ENCODE measurements at regions not wholly inside any gene's neighbourhood (a gene's known extent, or its start where the extent isn't known, plus 50 kb on each side); places are given as distances from the start of the nearest gene placed in this dataset.

DNA sequence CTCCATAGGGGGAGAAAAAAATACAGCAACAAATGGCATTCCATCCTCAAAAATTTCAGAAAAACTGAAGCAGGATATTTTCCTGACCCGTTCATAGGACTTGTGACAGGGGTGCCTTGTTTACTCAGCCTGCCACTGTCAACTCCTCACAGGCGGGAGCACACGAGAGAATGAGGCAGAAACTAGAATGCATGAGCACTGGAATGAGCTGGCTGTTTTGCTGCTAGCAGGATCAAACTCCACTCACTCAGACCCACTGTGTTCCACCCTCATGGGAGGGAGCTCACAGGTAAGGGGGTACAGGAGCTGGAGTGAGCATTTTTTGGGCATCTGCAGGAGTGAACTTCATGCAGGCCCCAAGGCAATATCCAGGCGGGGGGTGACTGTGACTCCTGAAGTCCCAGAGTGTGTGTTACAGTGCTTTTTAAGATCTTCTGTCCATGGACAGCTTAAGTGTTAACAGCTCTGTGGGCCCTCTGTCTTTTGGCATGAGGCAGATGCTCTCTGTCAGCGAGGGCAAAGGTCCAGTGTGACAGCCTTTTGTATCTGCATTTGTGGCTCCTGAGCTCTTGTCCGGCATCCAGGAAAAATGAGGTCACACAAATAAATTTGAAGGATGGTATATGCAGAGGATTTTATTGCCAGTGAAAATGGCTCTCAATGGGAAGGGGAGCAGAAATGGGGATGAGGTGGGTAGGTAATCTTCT is 905.7 kb upstream of the TENM4 start:
- TF ChIP-seq REST (IDR thresholded peaks at IDR 0.05; ENCODE audit: insufficient replicate concordance, low read depth), result no peak
- no peak for TF ChIP-seq GABPA (IDR thresholded peaks at IDR 0.05; ENCODE audit: low read depth)
- no peak for TF ChIP-seq CTCF (IDR thresholded peaks at IDR 0.05; ENCODE audit: insufficient read depth, low read length)
- no peak for TF ChIP-seq POLR2AphosphoS5 (IDR thresholded peaks at IDR 0.05; ENCODE audit: low read depth)
- TF ChIP-seq SPI1 (IDR thresholded peaks at IDR 0.05; ENCODE audit: borderline replicate concordance, low read depth), result no peak
- no peak for DNase-seq (ENCODE audit: low read depth in 1 of 2, low spot score in 1 of 2)
- Histone ChIP-seq H3K27ac (replicated peaks) (no peak overlapping the region), H3K4me3 (replicated peaks; ENCODE audit: insufficient read depth, low read length) (no peak overlapping the region), H3K27me3 (ENCODE audit: insufficient read depth, poor library complexity, severe bottlenecking) (no peaks in the 10 kb centered on the region)

DNA sequence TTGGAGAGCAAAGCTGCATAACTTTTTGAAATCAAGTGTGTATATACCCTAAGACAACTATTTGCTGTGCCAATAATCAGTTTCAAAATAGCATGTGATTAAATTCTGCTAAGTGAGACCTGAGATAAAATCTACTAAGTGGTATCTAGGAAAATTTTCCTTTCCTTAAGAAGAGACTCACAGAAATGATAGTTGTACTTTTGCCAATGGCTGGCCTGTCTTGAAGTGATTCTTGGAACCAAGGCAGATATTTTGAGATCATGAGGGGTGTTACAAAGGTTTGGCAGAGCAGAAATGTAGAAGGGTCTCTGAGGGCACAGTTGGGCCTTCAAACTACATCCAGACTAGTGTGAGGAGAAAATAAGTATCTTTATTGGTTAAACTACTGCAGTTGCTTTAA is 902.6 kb upstream of the TENM4 start:
- Histone ChIP-seq H3K27ac (replicated peaks) (no peak overlapping the region), H3K4me3 (replicated peaks; ENCODE audit: insufficient read depth, low read length) (no peak overlapping the region), H3K27me3 (ENCODE audit: insufficient read depth, poor library complexity, severe bottlenecking) (no peaks in the 10 kb centered on the region)
- DNase-seq (ENCODE audit: low read depth in 1 of 2, low spot score in 1 of 2), result no peak
- TF ChIP-seq POLR2AphosphoS5 (IDR thresholded peaks at IDR 0.05; ENCODE audit: low read depth) (no peak), GABPA (IDR thresholded peaks at IDR 0.05; ENCODE audit: low read depth) (no peak), REST (IDR thresholded peaks at IDR 0.05; ENCODE audit: insufficient replicate concordance, low read depth) (no peak), SPI1 (IDR thresholded peaks at IDR 0.05; ENCODE audit: borderline replicate concordance, low read depth) (no peak), CTCF (IDR thresholded peaks at IDR 0.05; ENCODE audit: insufficient read depth, low read length) (no peak)

- TF ChIP-seq CTCF (IDR thresholded peaks at IDR 0.05; ENCODE audit: insufficient read depth, low read length) (no peak), GABPA (IDR thresholded peaks at IDR 0.05; ENCODE audit: low read depth) (no peak), POLR2AphosphoS5 (IDR thresholded peaks at IDR 0.05; ENCODE audit: low read depth) (no peak)
- no peak for DNase-seq (ENCODE audit: low read depth in 1 of 2, low spot score in 1 of 2)
- Histone ChIP-seq H3K27ac (replicated peaks) (no peak overlapping the region), H3K4me3 (replicated peaks; ENCODE audit: insufficient read depth, low read length) (no peak overlapping the region), H3K27me3 (ENCODE audit: insufficient read depth, poor library complexity, severe bottlenecking) (no peaks in the 10 kb centered on the region)
Observed at GRCh38 chr11:80338231-80338630, 897.4 kb upstream of the TENM4 start.

DNA sequence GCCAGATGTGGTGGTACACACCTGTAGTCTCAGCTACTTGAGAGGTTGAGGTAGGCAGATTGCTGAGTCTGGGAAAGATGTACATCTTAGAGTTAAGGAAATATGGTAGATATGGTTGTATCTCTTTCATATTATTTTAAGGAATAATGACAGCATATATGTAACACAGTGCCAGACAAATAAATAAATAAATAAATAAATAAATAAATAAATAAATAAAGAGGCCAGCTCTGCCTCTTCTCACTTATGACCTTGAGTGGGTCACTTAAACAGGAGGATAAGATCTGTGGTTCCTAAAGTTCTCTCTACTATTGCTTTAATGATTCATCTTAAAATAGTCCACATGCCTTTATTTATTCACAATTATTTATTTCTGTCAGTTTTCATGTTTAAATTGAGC is 890.9 kb upstream of the TENM4 start:
- DNase-seq (ENCODE audit: low read depth in 1 of 2, low spot score in 1 of 2), result no peak
- Histone ChIP-seq H3K27me3 (ENCODE audit: insufficient read depth, poor library complexity, severe bottlenecking) (no peaks in the 10 kb centered on the region), H3K27ac (replicated peaks) (no peak overlapping the region), H3K4me3 (replicated peaks; ENCODE audit: insufficient read depth, low read length) (no peak overlapping the region)
- TF ChIP-seq REST (IDR thresholded peaks at IDR 0.05; ENCODE audit: insufficient replicate concordance, low read depth), result no peak
- no peak for TF ChIP-seq POLR2AphosphoS5 (IDR thresholded peaks at IDR 0.05; ENCODE audit: low read depth)
- no peak for TF ChIP-seq CTCF (IDR thresholded peaks at IDR 0.05; ENCODE audit: insufficient read depth, low read length)
- no peak for TF ChIP-seq GABPA (IDR thresholded peaks at IDR 0.05; ENCODE audit: low read depth)
- TF ChIP-seq SPI1 (IDR thresholded peaks at IDR 0.05; ENCODE audit: borderline replicate concordance, low read depth), result no peak

Measured in HL-60 (cell line).